Gastroesophageal sphincter (tissue), 3 donors: ENCODE measurements at regions not wholly inside any gene's neighbourhood (a gene's known extent, or its start where the extent isn't known, plus 50 kb on each side); places are given as distances from the start of the nearest gene placed in this dataset.

Experiments used
- CTCF ChIP-seq, 4 experiments: fragments of 200-600 bp in 2 of 4; fragments of 450-650 bp in 2 of 4; sonication (generic) in 1 of 4; IDR thresholded peaks; one replicate each; pipeline ENCODE4 v1.5.1; 2017 to 2019; ENCODE audit warnings: antibody characterized with exemption in 4 of 4, mild to moderate bottlenecking in 2 of 4, moderate library complexity in 2 of 4
- EP300 ChIP-seq: sonication (generic); formaldehyde crosslinking; IDR thresholded peaks from one replicate; pipeline ENCODE4 v1.6.1; 2017; ENCODE audit warnings: antibody characterized with exemption, mild to moderate bottlenecking
- POLR2A ChIP-seq, 2 donors: fragments of 450-650 bp; IDR thresholded peaks; one replicate each; pipeline ENCODE4 v1.6.1; 2017; ENCODE audit warnings: antibody characterized with exemption in 2 of 2, mild to moderate bottlenecking in 2 of 2, moderate library complexity in 1 of 2
- POLR2AphosphoS5 ChIP-seq: sonication (generic); formaldehyde crosslinking; IDR thresholded peaks from one replicate; pipeline ENCODE4 v1.6.1; 2017; ENCODE audit warnings: antibody characterized with exemption

GRCh38 chr1:164261691-164262240 lies 297.2 kb upstream of the PBX1 start:
- TF ChIP-seq CTCF (IDR thresholded peaks at IDR 0.05) (no peak), POLR2A (IDR thresholded peaks at IDR 0.05) (no peak), EP300 (no peak), POLR2AphosphoS5 (no peak)
